Nucleus accumbens (tissue), 56 donors: ENCODE measurements at regions not wholly inside any gene's neighbourhood (a gene's known extent, or its start where the extent isn't known, plus 50 kb on each side); places are given as distances from the start of the nearest gene placed in this dataset.

ENCODE experiments used
- DNase-seq, 56 donors: peaks; one replicate each; lab custom pipeline; 2025; lab: John Stamatoyannopoulos, UW

DNA sequence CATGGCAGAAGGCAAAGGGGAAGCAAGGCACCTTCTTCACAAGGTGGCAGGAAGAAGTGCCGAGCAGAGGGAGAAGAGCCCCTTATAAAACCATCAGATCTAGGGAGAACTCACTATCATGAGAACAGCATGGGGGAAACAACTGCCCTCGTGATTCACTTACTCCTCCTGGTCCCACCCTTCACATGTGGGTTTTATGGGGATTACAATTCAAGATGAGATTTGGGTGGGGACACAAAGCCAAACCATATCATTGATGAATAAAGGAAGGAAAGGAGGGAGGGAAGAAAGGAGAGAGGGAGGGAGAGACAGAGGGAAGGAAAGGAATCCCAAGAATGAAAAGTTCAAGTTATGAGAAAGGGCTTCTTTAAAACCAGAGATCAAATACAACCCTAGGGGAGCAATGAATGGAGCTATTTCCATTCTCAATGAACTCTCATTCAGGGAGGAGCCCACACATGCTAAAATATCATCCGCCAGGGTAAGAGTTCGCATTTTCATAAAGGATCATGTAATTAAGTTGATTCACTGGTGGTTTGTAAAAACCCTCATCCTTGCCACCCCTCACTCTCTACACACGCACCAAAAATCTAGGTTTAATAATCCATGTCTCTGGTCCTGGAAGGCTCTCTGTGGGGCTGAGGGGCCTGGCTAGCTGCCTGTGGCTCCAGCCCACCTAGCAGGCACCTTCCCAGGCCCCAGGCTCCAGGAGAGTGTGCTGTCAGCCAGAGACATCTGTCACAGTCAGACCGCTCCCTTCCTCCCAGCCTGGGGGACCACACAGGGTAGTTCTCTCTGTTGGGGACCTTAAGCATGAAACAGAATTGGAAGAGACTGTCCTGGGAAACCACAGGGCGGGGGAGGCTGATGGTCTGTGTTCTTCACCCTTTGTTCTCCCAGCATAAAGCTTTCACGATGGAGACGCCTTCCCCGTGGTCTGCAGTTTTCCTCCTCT lies 94.0 kb downstream of the CCDC185 start:
- no peak for DNase-seq

GRCh38 chr1:223487887-223488259 lies 94.7 kb downstream of the CCDC185 start:
- no peak for DNase-seq

GRCh38 chr1:223489439-223489838 lies 96.2 kb downstream of the CCDC185 start:
- no peak for DNase-seq

DNA sequence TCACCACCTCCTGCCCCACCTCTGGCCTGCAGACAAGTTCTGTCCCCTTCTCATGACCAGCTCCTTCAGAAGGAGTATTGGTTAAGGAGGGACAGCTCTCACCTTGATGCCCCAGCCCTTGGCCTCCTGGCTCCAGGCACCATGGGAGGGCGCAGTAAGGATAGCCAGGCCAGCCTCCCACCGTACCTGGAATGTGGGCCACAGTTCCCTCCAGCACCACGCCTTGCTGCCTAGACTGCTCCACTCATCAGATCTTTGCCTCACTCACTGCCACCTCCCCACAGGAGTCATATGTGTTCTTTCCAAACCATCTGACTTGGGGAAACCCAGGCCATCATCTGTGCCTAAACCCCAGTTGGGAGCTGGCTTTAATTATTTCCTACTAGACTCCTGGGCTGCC lies 97.0 kb downstream of the CCDC185 start:
- DNase-seq: no peak
